SH-SY5Y (cell line): ENCODE measurements at regions not wholly inside any gene's neighbourhood (a gene's known extent, or its start where the extent isn't known, plus 50 kb on each side); places are given as distances from the start of the nearest gene placed in this dataset.

Experiments used
- GATA2 ChIP-seq: IDR thresholded peaks from 2 replicates; pipeline ENCODE4 v1.6.1; 2011; ENCODE audit warnings: mild to moderate bottlenecking, low read depth, low read length
- GATA3 ChIP-seq: IDR thresholded peaks from 2 replicates; pipeline ENCODE4 v1.6.1; 2011; ENCODE audit warnings: low read depth, mild to moderate bottlenecking, low read length, moderate library complexity

- TF ChIP-seq GATA2 (no peak), GATA3 (no peak)
Observed at GRCh38 chr10:128429321-128429720, 303.1 kb upstream of the MKI67 start.
